ENCODE measurements at regions not wholly inside any gene's neighbourhood (a gene's known extent, or its start where the extent isn't known, plus 50 kb on each side); places are given as distances from the start of the nearest gene placed in this dataset.

DNA sequence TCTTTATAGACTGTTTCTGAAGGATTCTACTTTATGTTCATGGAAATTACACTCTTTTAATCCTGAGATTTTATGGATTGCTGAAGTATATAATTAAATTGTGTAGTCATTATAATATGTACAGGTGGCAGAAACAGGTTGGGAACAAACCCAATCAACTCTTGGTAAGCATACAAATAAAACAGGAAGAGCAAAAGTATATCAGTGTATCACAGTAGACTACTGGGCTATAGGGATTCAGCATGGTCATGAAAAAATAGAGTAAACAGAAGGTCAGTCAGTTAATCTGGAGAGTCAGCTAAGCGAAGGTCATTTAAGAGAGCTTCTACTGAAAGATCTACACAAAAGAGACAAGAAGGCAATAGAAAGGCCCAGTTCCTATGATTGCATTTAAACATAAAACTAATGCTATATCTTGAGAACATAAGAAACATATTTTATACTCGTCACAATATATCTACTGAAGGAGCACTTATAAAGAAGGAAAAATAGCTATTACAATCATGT lies 178.9 kb upstream of the ECI2 start:
- no peak for ATAC-seq
- intact Hi-C loops (cut with micrococcal nuclease), result no loop called here
- Histone ChIP-seq H3K4me2 (ENCODE audit: insufficient read depth, low read length) (no peak overlapping the region), H3K79me2 (ENCODE audit: control insufficient read depth, insufficient read depth, low read length) (no peaks in the 10 kb centered on the region), H4K20me1 (replicated peaks; ENCODE audit: control insufficient read depth, insufficient read depth, low read length) (no peaks in the 10 kb centered on the region), H3K27me3 (ENCODE audit: control insufficient read depth in 2 of 2, insufficient read depth in 2 of 2, low read length in 2 of 2) (no peaks in the 10 kb centered on the region), H3K27ac (ENCODE audit: extremely low read depth, low read depth, low read length) (no peak overlapping the region), H3K9me3 (replicated peaks; ENCODE audit: control insufficient read depth, insufficient read depth, low read depth, low read length) (no peaks in the 10 kb centered on the region; the same call in 1 of the 2 replicates), H3K4me1 (replicated peaks in 1 of 2; ENCODE audit: control insufficient read depth in 2 of 2, insufficient read depth in 2 of 2, low read length in 2 of 2) (peaks cover 0 to 9% of the 10 kb centered on the region in 2 experiments; a peak in 2 of 5 replicates), H3K9me1 (ENCODE audit: control insufficient read depth, insufficient read depth, low read length) (no peaks in the 10 kb centered on the region), H2AFZ (ENCODE audit: low read depth, low read length) (no peak overlapping the region), H3K9ac (ENCODE audit: insufficient read depth in 1 of 2, low read depth in 2 of 2, low read length in 2 of 2) (no peak overlapping the region), H3K4me3 (no peak overlapping the region), H3K36me3 (ENCODE audit: control insufficient read depth, insufficient read depth, low read length) (no peaks in the 10 kb centered on the region)
- FAIRE-seq, result no peak
- POLR2A ChIA-PET, result interaction anchor here (0.6 to 0.8 kb wide), 2 partner anchors 19 to 647 kb away, joined by 3 read pairs; no protein-coding TSS in a partner anchor
- no peak for TF ChIP-seq COPS2 (conservative IDR thresholded peaks at IDR 0.05)
- no peak for TF ChIP-seq ZNF584 (CRISPR knock-in tag; IDR thresholded peaks at IDR 0.05; ENCODE audit: low read depth)
- TF ChIP-seq ZFP30 (CRISPR knock-in tag; IDR thresholded peaks at IDR 0.05; ENCODE audit: borderline replicate concordance), result peak; percentile 72; the same call in 1 of the 2 replicates
- no TSS peak for BruUV-seq (replicated peaks)
- in situ Hi-C loops (cut with MboI), result loop anchor here (10.0 kb wide), 1 partner anchor 621 kb away; no protein-coding TSS in a partner anchor
- DNase-seq (ENCODE audit: extremely low read depth in 1 of 4, low spot score in 3 of 4), result no peak
- WGBS (ENCODE audit: insufficient coverage, low coverage, missing lambda C conversion rate), result 4% methylated on average over 2 of the region's 2 CpGs
- CTCF ChIA-PET (ENCODE audit: low intra/inter-chr PET ratio), result interaction anchor here (0.7 kb wide), 1 partner anchor 461 kb away, joined by 3 read pairs; no protein-coding TSS in a partner anchor

DNA sequence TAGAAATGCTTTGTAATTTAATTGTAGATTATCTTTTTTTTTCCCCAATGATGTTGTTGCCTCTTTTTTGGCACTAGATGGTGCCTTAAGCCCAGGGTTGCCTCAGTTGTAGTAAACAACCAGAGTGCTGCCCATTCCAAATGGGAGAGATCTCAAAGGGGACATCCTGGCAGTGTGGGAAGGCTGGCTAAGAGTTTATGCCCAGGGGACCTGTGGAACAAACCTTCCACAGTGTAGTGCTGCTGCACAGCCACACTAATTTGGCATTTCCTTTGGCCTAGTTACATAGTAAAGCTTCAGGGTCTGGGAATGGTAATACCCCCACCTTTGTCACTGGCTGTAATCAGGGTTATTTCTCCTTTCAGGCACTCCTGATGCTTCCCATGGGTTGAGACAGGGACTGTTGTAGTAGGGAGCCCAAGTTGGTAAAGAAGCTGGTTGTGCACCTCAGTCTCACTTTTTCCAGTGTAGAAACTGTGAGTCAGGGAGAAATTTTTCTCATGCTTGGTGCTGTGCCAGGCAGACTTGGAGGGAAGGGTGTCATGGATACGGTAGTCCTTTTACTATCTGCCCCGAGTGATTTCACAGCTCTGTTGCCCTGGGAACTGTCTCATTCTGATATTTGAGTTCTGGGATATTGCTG lies 177.8 kb upstream of the ECI2 start:
- no peaks in the 10 kb centered on the region; the same call in 1 of the 2 replicates for H3K9me3 ChIP-seq (replicated peaks; ENCODE audit: control insufficient read depth, insufficient read depth, low read depth, low read length)
- 0% methylated on average over 2 of the region's 2 CpGs for WGBS (ENCODE audit: insufficient coverage, low coverage, missing lambda C conversion rate)
- no peaks in the 10 kb centered on the region for H3K79me2 ChIP-seq (ENCODE audit: control insufficient read depth, insufficient read depth, low read length)
- FAIRE-seq (no peak), DNase-seq (ENCODE audit: extremely low read depth in 1 of 4, low spot score in 3 of 4) (no peak), ATAC-seq (no peak)
- no peaks in the 10 kb centered on the region for H3K36me3 ChIP-seq (ENCODE audit: control insufficient read depth, insufficient read depth, low read length)
- in situ Hi-C loops (cut with MboI) (loop anchor here (10.0 kb wide), 1 partner anchor 622 kb away; no protein-coding TSS in a partner anchor), intact Hi-C loops (cut with micrococcal nuclease) (no loop called here)
- no peak overlapping the region for H3K4me3 ChIP-seq
- H2AFZ ChIP-seq (ENCODE audit: low read depth, low read length), result no peak overlapping the region
- H3K9me1 ChIP-seq (ENCODE audit: control insufficient read depth, insufficient read depth, low read length), result no peaks in the 10 kb centered on the region
- H3K9ac ChIP-seq (ENCODE audit: insufficient read depth in 1 of 2, low read depth in 2 of 2, low read length in 2 of 2), result no peak overlapping the region
- peaks cover 0 to 9% of the 10 kb centered on the region in 2 experiments; a peak in 2 of 5 replicates for H3K4me1 ChIP-seq (replicated peaks in 1 of 2; ENCODE audit: control insufficient read depth in 2 of 2, insufficient read depth in 2 of 2, low read length in 2 of 2)
- POLR2A ChIA-PET, result interaction anchor here (0.5 kb wide), 1 partner anchor 28 kb away, joined by 3 read pairs; no protein-coding TSS in a partner anchor
- H4K20me1 ChIP-seq (replicated peaks; ENCODE audit: control insufficient read depth, insufficient read depth, low read length), result no peaks in the 10 kb centered on the region
- no peak overlapping the region for H3K4me2 ChIP-seq (ENCODE audit: insufficient read depth, low read length)
- H3K27ac ChIP-seq (ENCODE audit: extremely low read depth, low read depth, low read length), result no peak overlapping the region
- H3K27me3 ChIP-seq (ENCODE audit: control insufficient read depth in 2 of 2, insufficient read depth in 2 of 2, low read length in 2 of 2), result no peaks in the 10 kb centered on the region
- CTCF ChIA-PET (ENCODE audit: low intra/inter-chr PET ratio), result interaction anchor here (0.6 to 0.7 kb wide), 2 partner anchors 628 to 716 kb away, joined by 3 read pairs; no protein-coding TSS in a partner anchor
- BruUV-seq (replicated peaks), result no TSS peak
- TF ChIP-seq STAG1 (CRISPR knock-in tag; IDR thresholded peaks at IDR 0.05; ENCODE audit: borderline replicate concordance) (peak; percentile 37; the same call in 1 of the 2 replicates), CHD2 (IDR thresholded peaks at IDR 0.05; ENCODE audit: low read depth, low read length) (no peak), RAD21 (CRISPR knock-in tag; conservative IDR thresholded peaks at IDR 0.05 in 1 of 2, IDR thresholded peaks at IDR 0.05 in 1 of 2) (peak; percentile 53 to 84)
- TF ChIP-seq, protein P1, sequence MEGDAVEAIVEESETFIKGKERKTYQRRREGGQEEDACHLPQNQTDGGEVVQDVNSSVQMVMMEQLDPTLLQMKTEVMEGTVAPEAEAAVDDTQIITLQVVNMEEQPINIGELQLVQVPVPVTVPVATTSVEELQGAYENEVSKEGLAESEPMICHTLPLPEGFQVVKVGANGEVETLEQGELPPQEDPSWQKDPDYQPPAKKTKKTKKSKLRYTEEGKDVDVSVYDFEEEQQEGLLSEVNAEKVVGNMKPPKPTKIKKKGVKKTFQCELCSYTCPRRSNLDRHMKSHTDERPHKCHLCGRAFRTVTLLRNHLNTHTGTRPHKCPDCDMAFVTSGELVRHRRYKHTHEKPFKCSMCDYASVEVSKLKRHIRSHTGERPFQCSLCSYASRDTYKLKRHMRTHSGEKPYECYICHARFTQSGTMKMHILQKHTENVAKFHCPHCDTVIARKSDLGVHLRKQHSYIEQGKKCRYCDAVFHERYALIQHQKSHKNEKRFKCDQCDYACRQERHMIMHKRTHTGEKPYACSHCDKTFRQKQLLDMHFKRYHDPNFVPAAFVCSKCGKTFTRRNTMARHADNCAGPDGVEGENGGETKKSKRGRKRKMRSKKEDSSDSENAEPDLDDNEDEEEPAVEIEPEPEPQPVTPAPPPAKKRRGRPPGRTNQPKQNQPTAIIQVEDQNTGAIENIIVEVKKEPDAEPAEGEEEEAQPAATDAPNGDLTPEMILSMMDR (IDR thresholded peaks at IDR 0.05 in 2 of 3, conservative IDR thresholded peaks at IDR 0.05 in 1 of 3; ENCODE audit: insufficient read depth in 2 of 3, low read depth in 1 of 3, low read length in 3 of 3), result peak in 2 of 3 experiments; percentile 36 to 48; a peak in 3 of 6 replicates
- TF ChIP-seq, protein P2, sequence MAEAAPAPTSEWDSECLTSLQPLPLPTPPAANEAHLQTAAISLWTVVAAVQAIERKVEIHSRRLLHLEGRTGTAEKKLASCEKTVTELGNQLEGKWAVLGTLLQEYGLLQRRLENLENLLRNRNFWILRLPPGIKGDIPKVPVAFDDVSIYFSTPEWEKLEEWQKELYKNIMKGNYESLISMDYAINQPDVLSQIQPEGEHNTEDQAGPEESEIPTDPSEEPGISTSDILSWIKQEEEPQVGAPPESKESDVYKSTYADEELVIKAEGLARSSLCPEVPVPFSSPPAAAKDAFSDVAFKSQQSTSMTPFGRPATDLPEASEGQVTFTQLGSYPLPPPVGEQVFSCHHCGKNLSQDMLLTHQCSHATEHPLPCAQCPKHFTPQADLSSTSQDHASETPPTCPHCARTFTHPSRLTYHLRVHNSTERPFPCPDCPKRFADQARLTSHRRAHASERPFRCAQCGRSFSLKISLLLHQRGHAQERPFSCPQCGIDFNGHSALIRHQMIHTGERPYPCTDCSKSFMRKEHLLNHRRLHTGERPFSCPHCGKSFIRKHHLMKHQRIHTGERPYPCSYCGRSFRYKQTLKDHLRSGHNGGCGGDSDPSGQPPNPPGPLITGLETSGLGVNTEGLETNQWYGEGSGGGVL (CRISPR knock-in tag; IDR thresholded peaks at IDR 0.05), result no peak

All from K562 (cell line).